Mesenchymal stem cell (in vitro differentiated cells and primary cell): ENCODE measurements at regions not wholly inside any gene's neighbourhood (a gene's known extent, or its start where the extent isn't known, plus 50 kb on each side); places are given as distances from the start of the nearest gene placed in this dataset.

Experiments used
- DNase-seq: peaks from one replicate; pipeline ENCODE4 v3.0.0-alpha.2; 2013
- H2AFZ ChIP-seq: one replicate; pipeline ENCODE4 v1.6.1; 2013; ENCODE audit warnings: low read depth, mild to moderate bottlenecking, control low read depth, inconsistent platforms, low read length, moderate library complexity
- H2AK5ac ChIP-seq: 2 replicates; pipeline ENCODE4 v1.6.1; 2013; ENCODE audit warnings: low read length, moderate library complexity, mild to moderate bottlenecking, inconsistent platforms; ENCODE audit not compliant: severe bottlenecking
- H2BK120ac ChIP-seq: one replicate; pipeline ENCODE4 v1.6.1; 2013; ENCODE audit warnings: low read depth, mild to moderate bottlenecking, inconsistent platforms, low read length, moderate library complexity
- H2BK12ac ChIP-seq, 2 experiments: one replicate each; pipeline ENCODE4 v1.6.1; 2013; ENCODE audit warnings: inconsistent platforms in 2 of 2, low read length in 2 of 2, mild to moderate bottlenecking in 2 of 2, moderate library complexity in 2 of 2, control low read depth in 1 of 2
- H2BK15ac ChIP-seq: one replicate; pipeline ENCODE4 v1.6.1; 2013; ENCODE audit warnings: mild to moderate bottlenecking, low read depth, inconsistent platforms; ENCODE audit not compliant: poor library complexity, severe bottlenecking
- H2BK5ac ChIP-seq: 2 replicates; pipeline ENCODE4 v1.6.1; 2013; ENCODE audit warnings: low read depth, mild to moderate bottlenecking, low read length, control low read depth, inconsistent platforms; ENCODE audit not compliant: poor library complexity, severe bottlenecking
- H3K14ac ChIP-seq, 2 experiments: one replicate each; pipeline ENCODE4 v1.6.1; 2013; ENCODE audit warnings: inconsistent platforms in 2 of 2, low read length in 2 of 2, control low read depth in 1 of 2, mild to moderate bottlenecking in 1 of 2, moderate library complexity in 1 of 2
- H3K18ac ChIP-seq, 2 experiments: one replicate each; pipeline ENCODE4 v1.6.1; 2013; ENCODE audit warnings: inconsistent platforms in 2 of 2, low read length in 2 of 2, control low read depth in 1 of 2, low read depth in 1 of 2, mild to moderate bottlenecking in 1 of 2
- H3K23ac ChIP-seq, 2 experiments: one replicate each; pipeline ENCODE4 v1.6.1; 2013; ENCODE audit warnings: inconsistent platforms in 2 of 2, low read length in 2 of 2, mild to moderate bottlenecking in 2 of 2, moderate library complexity in 2 of 2, control low read depth in 1 of 2
- H3K27ac ChIP-seq: 2 replicates; pipeline ENCODE4 v1.5.1; 2013; ENCODE audit warnings: mild to moderate bottlenecking, moderate library complexity, low read length, control low read depth, inconsistent platforms; ENCODE audit not compliant: poor library complexity, severe bottlenecking
- H3K27me3 ChIP-seq, 2 experiments: 2 replicates each; pipeline versions ENCODE4 v1.6.1 to v1.7.0; 2013; ENCODE audit warnings: low read length in 2 of 2, mild to moderate bottlenecking in 2 of 2, moderate library complexity in 2 of 2, control low read depth in 1 of 2, inconsistent platforms in 1 of 2; ENCODE audit not compliant: control insufficient read depth in 1 of 2, insufficient read depth in 1 of 2
- H3K36me3 ChIP-seq, 2 experiments: 2 replicates each; pipeline versions ENCODE4 v1.6.1 to v1.7.0; 2013; ENCODE audit warnings: low read length in 2 of 2, control low read depth in 1 of 2, inconsistent platforms in 1 of 2, low read depth in 1 of 2, mild to moderate bottlenecking in 1 of 2; ENCODE audit not compliant: insufficient read depth in 2 of 2, control insufficient read depth in 1 of 2
- H3K4ac ChIP-seq, 2 experiments: one replicate each; pipeline ENCODE4 v1.6.1; 2013; ENCODE audit warnings: inconsistent platforms in 2 of 2, low read length in 2 of 2, mild to moderate bottlenecking in 2 of 2, moderate library complexity in 2 of 2, control low read depth in 1 of 2, low read depth in 1 of 2
- H3K4me1 ChIP-seq: 2 replicates; pipeline ENCODE4 v1.6.1; 2013; ENCODE audit warnings: low read depth, low read length, control low read depth; ENCODE audit not compliant: control insufficient read depth, insufficient read depth
- H3K4me2 ChIP-seq: 2 replicates; pipeline ENCODE4 v1.6.1; 2013; ENCODE audit warnings: low read length, mild to moderate bottlenecking, inconsistent platforms; ENCODE audit not compliant: poor library complexity, severe bottlenecking
- H3K4me3 ChIP-seq, 2 experiments: 2 replicates each; pipeline versions ENCODE4 v1.5.1 to v1.7.0; 2013; ENCODE audit warnings: low read length in 2 of 2, mild to moderate bottlenecking in 2 of 2, control low read depth in 1 of 2, low read depth in 1 of 2; ENCODE audit not compliant: insufficient read depth in 1 of 2
- H3K79me1 ChIP-seq: replicated peaks from 2 replicates; pipeline ENCODE4 v1.6.1; 2013; ENCODE audit warnings: mild to moderate bottlenecking, control low read depth, low read length, inconsistent platforms; ENCODE audit not compliant: poor library complexity, severe bottlenecking
- H3K9ac ChIP-seq: 2 replicates; pipeline ENCODE4 v1.7.0; 2013; ENCODE audit warnings: mild to moderate bottlenecking, low read length, moderate library complexity
- H3K9me3 ChIP-seq: 2 replicates; pipeline ENCODE4 v1.7.0; 2013; ENCODE audit warnings: mild to moderate bottlenecking, low read length; ENCODE audit not compliant: control insufficient read depth
- H4K8ac ChIP-seq: one replicate; pipeline ENCODE4 v1.6.1; 2013; ENCODE audit warnings: inconsistent platforms, mild to moderate bottlenecking, low read length, moderate library complexity
- H4K91ac ChIP-seq: one replicate; pipeline ENCODE4 v1.6.1; 2013; ENCODE audit warnings: mild to moderate bottlenecking, low read length, inconsistent platforms
- WGBS: methylation state at CpG from one replicate; pipeline ENCODE4 v1.1.7; 2013; ENCODE audit warnings: mixed read lengths; 5-methylcytosine and 5-hydroxymethylcytosine counted together

GRCh38 chr20:12928358-12928754, 80.4 kb upstream of the SPTLC3 start:
- Histone ChIP-seq H3K14ac (no peak overlapping the region), H3K4me1 (peaks cover 15% of the 10 kb centered on the region), H4K91ac (no peak overlapping the region), H3K23ac (no peak overlapping the region), H3K79me1 (no peaks in the 10 kb centered on the region), H2AK5ac (peak overlapping the region; percentile 56), H3K18ac (peak overlapping the region; percentile 29 to 67), H3K9ac (no peak overlapping the region), H3K36me3 (no peaks in the 10 kb centered on the region), H2BK12ac (peak overlapping the region; percentile 4 to 90), H4K8ac (no peak overlapping the region), H3K9me3 (no peaks in the 10 kb centered on the region), H3K27ac (peak overlapping the region; percentile 99), H2BK15ac (no peak overlapping the region), H3K4me2 (no peak overlapping the region), H3K27me3 (no peaks in the 10 kb centered on the region), H3K4ac (no peak overlapping the region), H2BK120ac (peak overlapping the region; percentile 57), H2BK5ac (no peak overlapping the region), H2AFZ (no peak overlapping the region), H3K4me3 (peak overlapping the region in 1 of 2 experiments; percentile 4)
- no peak for DNase-seq
- 47% methylated on average over 1 of the region's 1 CpG for WGBS

GRCh38 chr20:12928755-12929401, 79.9 kb upstream of the SPTLC3 start:
- Histone ChIP-seq H3K27me3 (no peaks in the 10 kb centered on the region), H2BK120ac (no peak overlapping the region), H2AK5ac (peak overlapping the region; percentile 66), H2BK5ac (peak overlapping the region; percentile 19), H2BK12ac (peak overlapping the region; percentile 21 to 32), H3K4me2 (no peak overlapping the region), H3K9me3 (no peaks in the 10 kb centered on the region), H3K79me1 (no peaks in the 10 kb centered on the region), H3K18ac (peak overlapping the region; percentile 78 to 95), H3K4ac (no peak overlapping the region), H3K4me3 (peak overlapping the region in 1 of 2 experiments; percentile 8), H3K4me1 (peaks cover 15% of the 10 kb centered on the region), H3K27ac (peak overlapping the region; percentile 99), H3K23ac (no peak overlapping the region), H4K91ac (no peak overlapping the region), H2AFZ (no peak overlapping the region), H3K14ac (no peak overlapping the region), H3K9ac (peak overlapping the region; percentile 39), H2BK15ac (no peak overlapping the region), H3K36me3 (no peaks in the 10 kb centered on the region), H4K8ac (peak overlapping the region; percentile 28)
- peak; percentile 88 for DNase-seq
- WGBS, result 46% methylated on average over 3 of the region's 4 CpGs

GRCh38 chr20:12936020-12936419, 72.8 kb upstream of the SPTLC3 start:
- no peaks in the 10 kb centered on the region for H3K27me3 ChIP-seq
- no peak overlapping the region for H3K9ac ChIP-seq
- no peak overlapping the region for H3K18ac ChIP-seq
- no peak overlapping the region for H3K4me3 ChIP-seq
- H2BK15ac ChIP-seq, result no peak overlapping the region
- H3K27ac ChIP-seq, result no peak overlapping the region
- peak overlapping the region in 1 of 2 experiments; percentile 45 for H2BK12ac ChIP-seq
- WGBS, result 86% methylated on average over 5 of the region's 5 CpGs
- no peaks in the 10 kb centered on the region for H3K36me3 ChIP-seq
- no peaks in the 10 kb centered on the region for H3K9me3 ChIP-seq
- H3K4ac ChIP-seq, result no peak overlapping the region
- H2BK5ac ChIP-seq, result no peak overlapping the region
- H3K4me1 ChIP-seq, result peaks cover 2% of the 10 kb centered on the region
- H3K79me1 ChIP-seq, result no peaks in the 10 kb centered on the region
- H3K23ac ChIP-seq, result no peak overlapping the region
- no peak for DNase-seq
- H2AK5ac ChIP-seq, result no peak overlapping the region
- peak overlapping the region in 1 of 2 experiments; percentile 44 for H3K14ac ChIP-seq
- no peak overlapping the region for H2BK120ac ChIP-seq
- peak overlapping the region; percentile 7 for H4K8ac ChIP-seq
- no peak overlapping the region for H3K4me2 ChIP-seq
- no peak overlapping the region for H2AFZ ChIP-seq
- no peak overlapping the region for H4K91ac ChIP-seq

- Histone ChIP-seq H2AK5ac (no peak overlapping the region), H2BK5ac (no peak overlapping the region), H3K79me1 (no peaks in the 10 kb centered on the region), H2AFZ (no peak overlapping the region), H3K27me3 (no peaks in the 10 kb centered on the region), H4K91ac (no peak overlapping the region), H2BK15ac (no peak overlapping the region), H3K36me3 (no peaks in the 10 kb centered on the region), H3K18ac (no peak overlapping the region), H3K9me3 (no peaks in the 10 kb centered on the region), H4K8ac (no peak overlapping the region), H3K14ac (no peak overlapping the region), H3K23ac (no peak overlapping the region), H3K4me1 (peaks cover 3% of the 10 kb centered on the region), H3K4me2 (no peak overlapping the region), H2BK12ac (no peak overlapping the region), H3K4ac (no peak overlapping the region), H2BK120ac (no peak overlapping the region), H3K4me3 (no peak overlapping the region), H3K9ac (no peak overlapping the region), H3K27ac (no peak overlapping the region)
- WGBS, result 92% methylated on average over 6 of the region's 6 CpGs
- DNase-seq, result no peak
Measured at GRCh38 chr20:12936524-12936923, 72.2 kb upstream of the SPTLC3 start.
